GM19438 (cell line): ENCODE measurements at regions not wholly inside any gene's neighbourhood (a gene's known extent, or its start where the extent isn't known, plus 50 kb on each side); places are given as distances from the start of the nearest gene placed in this dataset.
"Not testable (repeated sequence)": the region's sequence is repeated elsewhere in the genome, so short reads cannot be mapped to it uniquely, and the experiment has no call there.

Experiments
- ATAC-seq: cut with Tn5 transposase; IDR thresholded peaks from one replicate; pipeline ENCODE4 v1.9.1; 2021; ENCODE audit warnings: low read depth; ENCODE audit not compliant: unreplicated experiment

GRCh38 chr2:109976319-109976718 lies 77.8 kb downstream of the LIMS3 start:
- not testable (repeated sequence) for ATAC-seq

- not testable (repeated sequence) for ATAC-seq
Measured at GRCh38 chr2:109980754-109981153, 82.3 kb downstream of the LIMS3 start.

GRCh38 chr2:109986389-109987088 lies 88.1 kb downstream of the LIMS3 start:
- ATAC-seq: not testable (repeated sequence)

GRCh38 chr2:109987089-109987420 lies 88.6 kb downstream of the LIMS3 start:
- ATAC-seq: not testable (repeated sequence)

- ATAC-seq: peak; percentile 61
Measured at GRCh38 chr2:109987458-109988345, 89.2 kb downstream of the LIMS3 start.

- not testable (repeated sequence) for ATAC-seq
Measured at GRCh38 chr2:109999395-109999794, 100.9 kb downstream of the LIMS3 start.

GRCh38 chr2:110002502-110002901 lies 104.0 kb downstream of the LIMS3 start:
- ATAC-seq: not testable (repeated sequence)

GRCh38 chr2:110013388-110013787 lies 102.2 kb downstream of the MALL start:
- ATAC-seq: not testable (repeated sequence)

GRCh38 chr2:110016381-110017092 lies 99.1 kb downstream of the MALL start:
- not testable (repeated sequence) for ATAC-seq

GRCh38 chr2:110020269-110020668 lies 95.4 kb downstream of the MALL start:
- not testable (repeated sequence) for ATAC-seq

- ATAC-seq: not testable (repeated sequence)
Measured at GRCh38 chr2:110022278-110022677, 93.3 kb downstream of the MALL start.

GRCh38 chr2:110026126-110026785 lies 89.4 kb downstream of the MALL start:
- not testable (repeated sequence) for ATAC-seq

- not testable (repeated sequence) for ATAC-seq
Measured at GRCh38 chr2:110028411-110028810, 87.2 kb downstream of the MALL start.

GRCh38 chr2:110030894-110031293 lies 84.7 kb downstream of the MALL start:
- ATAC-seq: not testable (repeated sequence)

GRCh38 chr2:110031722-110032327 lies 83.8 kb downstream of the MALL start:
- ATAC-seq: not testable (repeated sequence)
